ENCODE measurements at regions not wholly inside any gene's neighbourhood (a gene's known extent, or its start where the extent isn't known, plus 50 kb on each side); places are given as distances from the start of the nearest gene placed in this dataset.

DNA sequence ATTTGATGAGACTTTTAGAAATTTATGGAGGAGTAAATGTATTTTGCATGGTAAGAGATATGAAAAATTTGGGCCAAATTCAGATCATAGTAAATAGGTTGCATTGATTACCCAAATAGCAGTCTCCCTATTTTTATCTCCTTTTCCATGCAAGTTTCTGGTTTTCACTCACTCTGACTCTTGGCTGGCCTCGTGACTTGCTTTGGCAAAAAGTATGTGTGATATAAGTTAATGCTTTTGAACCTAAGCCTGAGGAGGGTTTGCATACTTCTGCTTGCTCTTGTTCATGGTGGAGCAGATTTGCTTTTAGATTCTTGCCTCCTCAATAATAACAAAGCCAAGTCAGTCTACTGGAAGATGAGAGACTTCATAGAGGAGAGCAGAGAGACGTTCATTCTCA lies 1045.9 kb upstream of the CDH8 start:
- CTCF ChIA-PET = no interaction called here
- H3K36me3 ChIP-seq (ENCODE audit: control insufficient read depth in 2 of 2, insufficient read depth in 2 of 2, low read length in 1 of 2) = no peaks in the 10 kb centered on the region
- WGBS (ENCODE audit: insufficient coverage, insufficient replicate concordance, low lambda C conversion rate, missing lambda C conversion rate) = 21% methylated on average over 2 of the region's 2 CpGs
- no peak for TF ChIP-seq YBX1 (IDR thresholded peaks at IDR 0.05)
- no peak for TF ChIP-seq ATF2 (IDR thresholded peaks at IDR 0.05; ENCODE audit: low read length)
- TF ChIP-seq TCF3 (IDR thresholded peaks at IDR 0.05; ENCODE audit: borderline replicate concordance, insufficient read depth, low read depth, low read length) = no peak
- BruUV-seq (replicated peaks) = no TSS peak
- H3K4me3 ChIP-seq = no peak overlapping the region
- intact Hi-C loops (cut with micrococcal nuclease; ENCODE audit: unreplicated experiment) (no loop called here), in situ Hi-C loops (cut with MboI) (no loop called here)
- no peaks in the 10 kb centered on the region for H4K20me1 ChIP-seq (ENCODE audit: control insufficient read depth, insufficient read depth)
- no peaks in the 10 kb centered on the region for H3K27me3 ChIP-seq (replicated peaks in 1 of 2; ENCODE audit: control insufficient read depth in 2 of 2, insufficient read depth in 2 of 2, low read length in 1 of 2)
- RAD21 ChIA-PET (ENCODE audit: unreplicated experiment) = no interaction called here
- SMC1A ChIA-PET (ENCODE audit: uncharacterized antibody, unreplicated experiment) = no interaction called here
- ATAC-seq = no peak
- no peak overlapping the region for H2AFZ ChIP-seq (ENCODE audit: control insufficient read depth, low read depth, low read length)
- H3K4me2 ChIP-seq (ENCODE audit: control insufficient read depth, insufficient read depth) = no peak overlapping the region
- H3K27ac ChIP-seq (ENCODE audit: control insufficient read depth, insufficient read depth) = no peak overlapping the region
- no peak for DNase-seq (ENCODE audit: low read depth, low spot score)
- H3K9me3 ChIP-seq (replicated peaks; ENCODE audit: control insufficient read depth, insufficient read depth, low read length) = no peaks in the 10 kb centered on the region
- no peaks in the 10 kb centered on the region for H3K79me2 ChIP-seq (ENCODE audit: control insufficient read depth, insufficient read depth, low read length)
- H3K4me1 ChIP-seq (ENCODE audit: control insufficient read depth, insufficient read depth, low read length) = no peaks in the 10 kb centered on the region
- H3K9ac ChIP-seq (ENCODE audit: control insufficient read depth, insufficient read depth, low read length) = no peak overlapping the region
- POLR2A ChIA-PET = no interaction called here
- no peak for FAIRE-seq

DNA sequence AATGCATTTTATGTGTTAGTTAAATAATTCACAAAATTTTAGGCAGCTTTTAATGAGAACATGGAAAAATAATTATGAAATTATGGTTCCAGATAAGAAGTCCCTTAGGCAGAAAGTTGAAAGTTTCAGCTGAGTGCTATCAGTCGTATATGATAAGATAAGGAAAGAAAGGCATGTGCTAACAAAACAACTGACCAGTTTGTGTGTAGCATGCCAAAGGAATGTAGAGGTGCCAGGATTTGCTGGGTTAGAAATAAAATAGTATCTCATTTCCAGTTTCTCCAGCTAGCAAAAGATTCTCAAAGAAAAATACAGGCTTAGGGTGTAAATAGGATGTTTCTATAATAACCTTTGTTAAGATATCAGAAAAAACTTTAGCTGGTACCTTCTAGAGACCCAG lies 1044.5 kb upstream of the CDH8 start:
- H3K4me2 ChIP-seq (ENCODE audit: control insufficient read depth, insufficient read depth) = no peak overlapping the region
- POLR2A ChIA-PET = no interaction called here
- H3K79me2 ChIP-seq (ENCODE audit: control insufficient read depth, insufficient read depth, low read length) = no peaks in the 10 kb centered on the region
- in situ Hi-C loops (cut with MboI) (no loop called here), intact Hi-C loops (cut with micrococcal nuclease; ENCODE audit: unreplicated experiment) (no loop called here)
- BruUV-seq (replicated peaks) = no TSS peak
- H3K36me3 ChIP-seq (ENCODE audit: control insufficient read depth in 2 of 2, insufficient read depth in 2 of 2, low read length in 1 of 2) = no peaks in the 10 kb centered on the region
- ATAC-seq (no peak), FAIRE-seq (no peak), DNase-seq (ENCODE audit: low read depth, low spot score) (no peak)
- H3K9ac ChIP-seq (ENCODE audit: control insufficient read depth, insufficient read depth, low read length) = no peak overlapping the region
- CTCF ChIA-PET = interaction anchor here (1.1 kb wide), 1 partner anchor 13 kb away, joined by 3 read pairs; no protein-coding TSS in a partner anchor
- no peak overlapping the region for H3K27ac ChIP-seq (ENCODE audit: control insufficient read depth, insufficient read depth)
- RAD21 ChIA-PET (ENCODE audit: unreplicated experiment) = interaction anchor here (0.7 kb wide), 1 partner anchor 125 kb away, joined by 3 read pairs; no protein-coding TSS in a partner anchor
- WGBS (ENCODE audit: insufficient coverage, insufficient replicate concordance, low lambda C conversion rate, missing lambda C conversion rate) = 91% methylated on average over 1 of the region's 1 CpG
- H3K4me3 ChIP-seq = no peak overlapping the region
- no peaks in the 10 kb centered on the region for H3K4me1 ChIP-seq (ENCODE audit: control insufficient read depth, insufficient read depth, low read length)
- H2AFZ ChIP-seq (ENCODE audit: control insufficient read depth, low read depth, low read length) = no peak overlapping the region
- SMC1A ChIA-PET (ENCODE audit: uncharacterized antibody, unreplicated experiment) = interaction anchor here (0.7 to 0.8 kb wide), 2 partner anchors 13 to 543 kb away, joined by 3 read pairs; no protein-coding TSS in a partner anchor
- H3K27me3 ChIP-seq (replicated peaks in 1 of 2; ENCODE audit: control insufficient read depth in 2 of 2, insufficient read depth in 2 of 2, low read length in 1 of 2) = no peaks in the 10 kb centered on the region
- H3K9me3 ChIP-seq (replicated peaks; ENCODE audit: control insufficient read depth, insufficient read depth, low read length) = no peaks in the 10 kb centered on the region
- no peaks in the 10 kb centered on the region for H4K20me1 ChIP-seq (ENCODE audit: control insufficient read depth, insufficient read depth)
- TF ChIP-seq TCF12 (IDR thresholded peaks at IDR 0.05; ENCODE audit: low read depth, low read length) (no peak), LARP7 (IDR thresholded peaks at IDR 0.05) (no peak), CREB1 (IDR thresholded peaks at IDR 0.05; ENCODE audit: low read depth) (no peak), MEF2B (IDR thresholded peaks at IDR 0.05; ENCODE audit: partially characterized antibody, poor library complexity, severe bottlenecking) (no peak)
- TF ChIP-seq, protein P1, sequence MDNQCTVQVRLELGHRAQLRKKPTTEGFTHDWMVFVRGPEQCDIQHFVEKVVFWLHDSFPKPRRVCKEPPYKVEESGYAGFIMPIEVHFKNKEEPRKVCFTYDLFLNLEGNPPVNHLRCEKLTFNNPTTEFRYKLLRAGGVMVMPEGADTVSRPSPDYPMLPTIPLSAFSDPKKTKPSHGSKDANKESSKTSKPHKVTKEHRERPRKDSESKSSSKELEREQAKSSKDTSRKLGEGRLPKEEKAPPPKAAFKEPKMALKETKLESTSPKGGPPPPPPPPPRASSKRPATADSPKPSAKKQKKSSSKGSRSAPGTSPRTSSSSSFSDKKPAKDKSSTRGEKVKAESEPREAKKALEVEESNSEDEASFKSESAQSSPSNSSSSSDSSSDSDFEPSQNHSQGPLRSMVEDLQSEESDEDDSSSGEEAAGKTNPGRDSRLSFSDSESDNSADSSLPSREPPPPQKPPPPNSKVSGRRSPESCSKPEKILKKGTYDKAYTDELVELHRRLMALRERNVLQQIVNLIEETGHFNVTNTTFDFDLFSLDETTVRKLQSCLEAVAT (IDR thresholded peaks at IDR 0.05) = no peak
- TF ChIP-seq, protein P2, sequence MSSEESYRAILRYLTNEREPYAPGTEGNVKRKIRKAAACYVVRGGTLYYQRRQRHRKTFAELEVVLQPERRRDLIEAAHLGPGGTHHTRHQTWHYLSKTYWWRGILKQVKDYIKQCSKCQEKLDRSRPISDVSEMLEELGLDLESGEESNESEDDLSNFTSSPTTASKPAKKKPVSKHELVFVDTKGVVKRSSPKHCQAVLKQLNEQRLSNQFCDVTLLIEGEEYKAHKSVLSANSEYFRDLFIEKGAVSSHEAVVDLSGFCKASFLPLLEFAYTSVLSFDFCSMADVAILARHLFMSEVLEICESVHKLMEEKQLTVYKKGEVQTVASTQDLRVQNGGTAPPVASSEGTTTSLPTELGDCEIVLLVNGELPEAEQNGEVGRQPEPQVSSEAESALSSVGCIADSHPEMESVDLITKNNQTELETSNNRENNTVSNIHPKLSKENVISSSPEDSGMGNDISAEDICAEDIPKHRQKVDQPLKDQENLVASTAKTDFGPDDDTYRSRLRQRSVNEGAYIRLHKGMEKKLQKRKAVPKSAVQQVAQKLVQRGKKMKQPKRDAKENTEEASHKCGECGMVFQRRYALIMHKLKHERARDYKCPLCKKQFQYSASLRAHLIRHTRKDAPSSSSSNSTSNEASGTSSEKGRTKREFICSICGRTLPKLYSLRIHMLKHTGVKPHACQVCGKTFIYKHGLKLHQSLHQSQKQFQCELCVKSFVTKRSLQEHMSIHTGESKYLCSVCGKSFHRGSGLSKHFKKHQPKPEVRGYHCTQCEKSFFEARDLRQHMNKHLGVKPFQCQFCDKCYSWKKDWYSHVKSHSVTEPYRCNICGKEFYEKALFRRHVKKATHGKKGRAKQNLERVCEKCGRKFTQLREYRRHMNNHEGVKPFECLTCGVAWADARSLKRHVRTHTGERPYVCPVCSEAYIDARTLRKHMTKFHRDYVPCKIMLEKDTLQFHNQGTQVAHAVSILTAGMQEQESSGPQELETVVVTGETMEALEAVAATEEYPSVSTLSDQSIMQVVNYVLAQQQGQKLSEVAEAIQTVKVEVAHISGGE (CRISPR knock-in tag; IDR thresholded peaks at IDR 0.05) = no peak
- TF ChIP-seq, protein P3, sequence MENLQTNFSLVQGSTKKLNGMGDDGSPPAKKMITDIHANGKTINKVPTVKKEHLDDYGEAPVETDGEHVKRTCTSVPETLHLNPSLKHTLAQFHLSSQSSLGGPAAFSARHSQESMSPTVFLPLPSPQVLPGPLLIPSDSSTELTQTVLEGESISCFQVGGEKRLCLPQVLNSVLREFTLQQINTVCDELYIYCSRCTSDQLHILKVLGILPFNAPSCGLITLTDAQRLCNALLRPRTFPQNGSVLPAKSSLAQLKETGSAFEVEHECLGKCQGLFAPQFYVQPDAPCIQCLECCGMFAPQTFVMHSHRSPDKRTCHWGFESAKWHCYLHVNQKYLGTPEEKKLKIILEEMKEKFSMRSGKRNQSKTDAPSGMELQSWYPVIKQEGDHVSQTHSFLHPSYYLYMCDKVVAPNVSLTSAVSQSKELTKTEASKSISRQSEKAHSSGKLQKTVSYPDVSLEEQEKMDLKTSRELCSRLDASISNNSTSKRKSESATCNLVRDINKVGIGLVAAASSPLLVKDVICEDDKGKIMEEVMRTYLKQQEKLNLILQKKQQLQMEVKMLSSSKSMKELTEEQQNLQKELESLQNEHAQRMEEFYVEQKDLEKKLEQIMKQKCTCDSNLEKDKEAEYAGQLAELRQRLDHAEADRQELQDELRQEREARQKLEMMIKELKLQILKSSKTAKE (IDR thresholded peaks at IDR 0.05; ENCODE audit: low read depth, poor library complexity, severe bottlenecking) = no peak
